HL-60 (cell line): ENCODE measurements at regions not wholly inside any gene's neighbourhood (a gene's known extent, or its start where the extent isn't known, plus 50 kb on each side); places are given as distances from the start of the nearest gene placed in this dataset.

Experiments used
- DNase-seq, 2 experiments: peaks; one replicate each; pipeline ENCODE4 v3.0.0-alpha.2; 2010 to 2020; ENCODE audit warnings: low read depth in 1 of 2, low spot score in 1 of 2
- H3K27ac ChIP-seq: fragments of 250-450 bp; sonication (Bioruptor Pico); replicated peaks from 2 replicates; pipeline ENCODE4 v1.5.1; 2020; ENCODE audit warnings: mild to moderate bottlenecking, moderate library complexity
- H3K27me3 ChIP-seq: fragments of 250-450 bp; sonication (Bioruptor Pico); 2 replicates; pipeline ENCODE4 v1.5.1; 2021; ENCODE audit warnings: mild to moderate bottlenecking, moderate library complexity; ENCODE audit not compliant: insufficient read depth, poor library complexity, severe bottlenecking
- H3K4me3 ChIP-seq: replicated peaks from 2 replicates; pipeline ENCODE4 v1.5.1; 2011; ENCODE audit warnings: mild to moderate bottlenecking, control low read depth, low read length; ENCODE audit not compliant: insufficient read depth
- GABPA ChIP-seq: IDR thresholded peaks from 2 replicates; pipeline ENCODE4 v1.6.1; 2012; ENCODE audit warnings: low read depth
- POLR2AphosphoS5 ChIP-seq: IDR thresholded peaks from 2 replicates; pipeline ENCODE4 v1.6.1; 2012; ENCODE audit warnings: low read depth
- SPI1 ChIP-seq: IDR thresholded peaks from 2 replicates; pipeline ENCODE4 v1.6.1; 2012; ENCODE audit warnings: low read depth, mild to moderate bottlenecking, borderline replicate concordance
- TF ChIP-seq, protein P1 (sequence below): IDR thresholded peaks from one replicate; pipeline ENCODE4 v1.5.1; 2011; ENCODE audit warnings: low read length, control low read depth, inconsistent platforms; ENCODE audit not compliant: insufficient read depth
- TF ChIP-seq, protein P2 (sequence below): IDR thresholded peaks from 2 replicates; pipeline ENCODE4 v1.6.1; 2012; ENCODE audit warnings: low read depth; ENCODE audit not compliant: insufficient replicate concordance

- H3K27ac ChIP-seq = no peak overlapping the region
- H3K27me3 ChIP-seq = no peaks in the 10 kb centered on the region
- no peak overlapping the region for H3K4me3 ChIP-seq
- DNase-seq = no peak
- no peak for TF ChIP-seq GABPA
- TF ChIP-seq, protein P1, sequence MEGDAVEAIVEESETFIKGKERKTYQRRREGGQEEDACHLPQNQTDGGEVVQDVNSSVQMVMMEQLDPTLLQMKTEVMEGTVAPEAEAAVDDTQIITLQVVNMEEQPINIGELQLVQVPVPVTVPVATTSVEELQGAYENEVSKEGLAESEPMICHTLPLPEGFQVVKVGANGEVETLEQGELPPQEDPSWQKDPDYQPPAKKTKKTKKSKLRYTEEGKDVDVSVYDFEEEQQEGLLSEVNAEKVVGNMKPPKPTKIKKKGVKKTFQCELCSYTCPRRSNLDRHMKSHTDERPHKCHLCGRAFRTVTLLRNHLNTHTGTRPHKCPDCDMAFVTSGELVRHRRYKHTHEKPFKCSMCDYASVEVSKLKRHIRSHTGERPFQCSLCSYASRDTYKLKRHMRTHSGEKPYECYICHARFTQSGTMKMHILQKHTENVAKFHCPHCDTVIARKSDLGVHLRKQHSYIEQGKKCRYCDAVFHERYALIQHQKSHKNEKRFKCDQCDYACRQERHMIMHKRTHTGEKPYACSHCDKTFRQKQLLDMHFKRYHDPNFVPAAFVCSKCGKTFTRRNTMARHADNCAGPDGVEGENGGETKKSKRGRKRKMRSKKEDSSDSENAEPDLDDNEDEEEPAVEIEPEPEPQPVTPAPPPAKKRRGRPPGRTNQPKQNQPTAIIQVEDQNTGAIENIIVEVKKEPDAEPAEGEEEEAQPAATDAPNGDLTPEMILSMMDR = no peak
- TF ChIP-seq, protein P2, sequence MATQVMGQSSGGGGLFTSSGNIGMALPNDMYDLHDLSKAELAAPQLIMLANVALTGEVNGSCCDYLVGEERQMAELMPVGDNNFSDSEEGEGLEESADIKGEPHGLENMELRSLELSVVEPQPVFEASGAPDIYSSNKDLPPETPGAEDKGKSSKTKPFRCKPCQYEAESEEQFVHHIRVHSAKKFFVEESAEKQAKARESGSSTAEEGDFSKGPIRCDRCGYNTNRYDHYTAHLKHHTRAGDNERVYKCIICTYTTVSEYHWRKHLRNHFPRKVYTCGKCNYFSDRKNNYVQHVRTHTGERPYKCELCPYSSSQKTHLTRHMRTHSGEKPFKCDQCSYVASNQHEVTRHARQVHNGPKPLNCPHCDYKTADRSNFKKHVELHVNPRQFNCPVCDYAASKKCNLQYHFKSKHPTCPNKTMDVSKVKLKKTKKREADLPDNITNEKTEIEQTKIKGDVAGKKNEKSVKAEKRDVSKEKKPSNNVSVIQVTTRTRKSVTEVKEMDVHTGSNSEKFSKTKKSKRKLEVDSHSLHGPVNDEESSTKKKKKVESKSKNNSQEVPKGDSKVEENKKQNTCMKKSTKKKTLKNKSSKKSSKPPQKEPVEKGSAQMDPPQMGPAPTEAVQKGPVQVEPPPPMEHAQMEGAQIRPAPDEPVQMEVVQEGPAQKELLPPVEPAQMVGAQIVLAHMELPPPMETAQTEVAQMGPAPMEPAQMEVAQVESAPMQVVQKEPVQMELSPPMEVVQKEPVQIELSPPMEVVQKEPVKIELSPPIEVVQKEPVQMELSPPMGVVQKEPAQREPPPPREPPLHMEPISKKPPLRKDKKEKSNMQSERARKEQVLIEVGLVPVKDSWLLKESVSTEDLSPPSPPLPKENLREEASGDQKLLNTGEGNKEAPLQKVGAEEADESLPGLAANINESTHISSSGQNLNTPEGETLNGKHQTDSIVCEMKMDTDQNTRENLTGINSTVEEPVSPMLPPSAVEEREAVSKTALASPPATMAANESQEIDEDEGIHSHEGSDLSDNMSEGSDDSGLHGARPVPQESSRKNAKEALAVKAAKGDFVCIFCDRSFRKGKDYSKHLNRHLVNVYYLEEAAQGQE = no peak
- no peak for TF ChIP-seq POLR2AphosphoS5
- no peak for TF ChIP-seq SPI1
Measured at GRCh38 chr1:36614571-36614970, 131.9 kb upstream of the CSF3R start.

- DNase-seq = no peak
- Histone ChIP-seq H3K27me3 (no peaks in the 10 kb centered on the region), H3K27ac (no peak overlapping the region), H3K4me3 (no peak overlapping the region)
- TF ChIP-seq, protein P2 = no peak
- TF ChIP-seq SPI1 (no peak), POLR2AphosphoS5 (no peak)
- TF ChIP-seq, protein P1 = no peak
Measured at GRCh38 chr1:36613721-36614120, 131.0 kb upstream of the CSF3R start.

DNA sequence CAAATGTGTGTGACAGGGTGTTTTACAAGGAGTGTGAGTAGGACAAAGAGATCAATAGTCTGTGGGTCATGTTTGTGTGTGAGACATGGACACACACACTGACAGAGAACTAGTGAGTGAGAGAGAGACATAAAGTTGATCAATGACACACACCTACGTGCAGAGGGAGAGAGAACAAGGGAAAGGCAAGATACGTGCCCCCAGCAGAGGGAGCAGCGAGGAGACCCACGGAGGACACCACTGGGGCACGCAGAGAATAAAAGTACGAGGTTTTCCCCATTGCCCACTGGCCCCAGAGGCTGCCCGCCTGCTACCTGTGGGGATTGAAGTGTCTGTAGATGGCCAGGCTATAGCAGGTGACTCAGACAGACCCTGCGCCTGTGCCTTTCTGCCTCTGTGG lies 130.2 kb upstream of the CSF3R start:
- no peak overlapping the region for H3K27ac ChIP-seq
- H3K27me3 ChIP-seq = no peaks in the 10 kb centered on the region
- TF ChIP-seq SPI1 (no peak), POLR2AphosphoS5 (no peak), GABPA (no peak)
- TF ChIP-seq, protein P1 = no peak
- TF ChIP-seq, protein P2 = no peak
- H3K4me3 ChIP-seq = no peak overlapping the region
- DNase-seq = no peak
